IMR-90 (cell line): ENCODE measurements at regions not wholly inside any gene's neighbourhood (a gene's known extent, or its start where the extent isn't known, plus 50 kb on each side); places are given as distances from the start of the nearest gene placed in this dataset.

ENCODE experiments used
- ATAC-seq: fragments of 200-7000 bp; cut with Tn5 transposase; 2 replicates; pipeline ENCODE4 v1.9.1; 2020; ENCODE audit warnings: low read depth, mild to moderate bottlenecking, moderate library complexity
- BruUV-seq: library from RNA; stranded (reverse); fragments of 400-500 nt; replicated peaks from 2 replicates; lab custom pipeline; 2021; lab: Mats Ljungman, UMichigan
- CTCF ChIA-PET: fragments of 300-600 bp; formaldehyde crosslinking; extraction: SDS; loops from one replicate; lab custom pipeline; 2021; ENCODE audit warnings: antibody characterized with exemption; lab: Yijun Ruan, JAX
- POLR2A ChIA-PET: fragments of 300-600 bp; sonication (Branson Sonifier 250); formaldehyde crosslinking; loops from one replicate; lab custom pipeline; 2022; ENCODE audit warnings: antibody characterized with exemption; ENCODE audit not compliant: unreplicated experiment; lab: Charles Lee
- DNase-seq: peaks from one replicate; pipeline ENCODE4 v3.0.0; 2013
- H2AFZ ChIP-seq: replicated peaks from 2 replicates; pipeline ENCODE3; 2013; ENCODE audit warnings: low read length, mild to moderate bottlenecking; ENCODE audit not compliant: poor library complexity
- H2AK5ac ChIP-seq: 2 replicates; pipeline ENCODE4 v1.6.1; 2013; ENCODE audit warnings: low read depth, low read length, inconsistent platforms
- H2AK9ac ChIP-seq: replicated peaks from 2 replicates; pipeline ENCODE3; 2013; ENCODE audit warnings: mild to moderate bottlenecking, low read depth, low read length, moderate library complexity; ENCODE audit not compliant: poor library complexity
- H2BK120ac ChIP-seq: 2 replicates; pipeline ENCODE4 v1.6.1; 2013; ENCODE audit warnings: low read depth, low read length, inconsistent platforms
- H2BK15ac ChIP-seq: 3 replicates; pipeline ENCODE4 v1.6.1; 2013; ENCODE audit warnings: low read depth, low read length, inconsistent platforms
- H2BK20ac ChIP-seq: 2 replicates; pipeline ENCODE4 v1.6.1; 2013; ENCODE audit warnings: low read depth, mild to moderate bottlenecking, inconsistent platforms, low read length, moderate library complexity
- H2BK5ac ChIP-seq: 2 replicates; pipeline ENCODE4 v1.6.1; 2013; ENCODE audit warnings: mild to moderate bottlenecking, low read depth, low read length, inconsistent platforms; ENCODE audit not compliant: poor library complexity, severe bottlenecking
- H3K14ac ChIP-seq: replicated peaks from 2 replicates; pipeline ENCODE4 v1.6.1; 2013; ENCODE audit warnings: low read depth, low read length, inconsistent platforms
- H3K18ac ChIP-seq: 2 replicates; pipeline ENCODE4 v1.6.1; 2013; ENCODE audit warnings: low read depth, low read length, control low read depth
- H3K23ac ChIP-seq: 2 replicates; pipeline ENCODE4 v1.6.1; 2013; ENCODE audit warnings: low read depth, low read length, inconsistent platforms
- H3K27ac ChIP-seq: 2 replicates; pipeline ENCODE4 v1.5.1; 2013; ENCODE audit warnings: mild to moderate bottlenecking, control low read depth, low read length; ENCODE audit not compliant: insufficient read depth
- H3K27me3 ChIP-seq: 2 replicates; pipeline ENCODE4 v1.6.1; 2013; ENCODE audit warnings: low read length; ENCODE audit not compliant: control insufficient read depth, insufficient read depth
- H3K36me3 ChIP-seq: 2 replicates; pipeline ENCODE4 v1.6.1; 2013; ENCODE audit warnings: low read length, mixed read lengths; ENCODE audit not compliant: control insufficient read depth, insufficient read depth
- H3K4ac ChIP-seq: 2 replicates; pipeline ENCODE4 v1.6.1; 2013; ENCODE audit warnings: low read depth, low read length, inconsistent platforms
- H3K4me1 ChIP-seq: 2 replicates; pipeline ENCODE4 v1.6.1; 2013; ENCODE audit warnings: low read length, mixed read lengths; ENCODE audit not compliant: control insufficient read depth, insufficient read depth
- H3K4me2 ChIP-seq: 2 replicates; pipeline ENCODE4 v1.6.1; 2013; ENCODE audit warnings: low read depth, mild to moderate bottlenecking, control low read depth, low read length, moderate library complexity
- H3K4me3 ChIP-seq: 2 replicates; pipeline ENCODE4 v1.5.1; 2013; ENCODE audit warnings: low read depth, mild to moderate bottlenecking, control low read depth, low read length, moderate library complexity; ENCODE audit not compliant: insufficient read depth
- H3K56ac ChIP-seq: 2 replicates; pipeline ENCODE4 v1.6.1; 2013; ENCODE audit warnings: low read length, inconsistent platforms; ENCODE audit not compliant: insufficient read depth; ENCODE audit errors: extremely low read depth
- H3K79me1 ChIP-seq, 2 experiments: 2 replicates each; pipeline ENCODE4 v1.6.1; 2013; ENCODE audit warnings: low read length in 2 of 2, inconsistent platforms in 1 of 2, low read depth in 1 of 2
- H3K9ac ChIP-seq: 2 replicates; pipeline ENCODE4 v1.6.1; 2013; ENCODE audit warnings: low read depth, low read length, control low read depth
- H3K9me1 ChIP-seq: 2 replicates; pipeline ENCODE4 v1.6.1; 2013; ENCODE audit warnings: low read length, inconsistent platforms; ENCODE audit not compliant: insufficient read depth
- H3K9me3 ChIP-seq: 2 replicates; pipeline ENCODE4 v1.6.1; 2013; ENCODE audit warnings: low read length; ENCODE audit not compliant: control insufficient read depth, insufficient read depth
- H4K20me1 ChIP-seq: 2 replicates; pipeline ENCODE4 v1.6.1; 2013; ENCODE audit warnings: low read length, inconsistent platforms; ENCODE audit not compliant: insufficient read depth
- H4K5ac ChIP-seq: 2 replicates; pipeline ENCODE4 v1.6.1; 2013; ENCODE audit warnings: mild to moderate bottlenecking, low read depth, low read length, control low read depth
- H4K8ac ChIP-seq, 2 experiments: 2 replicates each; pipeline ENCODE4 v1.6.1; 2013; ENCODE audit warnings: low read depth in 2 of 2, low read length in 2 of 2, control low read depth in 1 of 2, inconsistent platforms in 1 of 2
- H4K91ac ChIP-seq: 2 replicates; pipeline ENCODE4 v1.6.1; 2013; ENCODE audit warnings: low read depth, low read length, inconsistent platforms; ENCODE audit not compliant: insufficient read depth
- FOS ChIP-seq: fragments of 150-350 bp; IDR thresholded peaks from 2 replicates; pipeline ENCODE4 v1.6.1; 2016; ENCODE audit warnings: low read depth, low read length
- NFE2L2 ChIP-seq: fragments of 150-350 bp; IDR thresholded peaks from 2 replicates; pipeline ENCODE4 v1.6.1; 2016; ENCODE audit warnings: low read depth, mild to moderate bottlenecking, low read length
- WGBS, 2 experiments: methylation state at CpG; one replicate each; pipeline versions ENCODE4 v1.1.5 to v1.1.7; 2013; ENCODE audit warnings: missing lambda C conversion rate in 2 of 2; ENCODE audit not compliant: insufficient read length in 1 of 2; ENCODE audit errors: extremely low coverage in 2 of 2; 5-methylcytosine and 5-hydroxymethylcytosine counted together
- dilution Hi-C: fragments of 300-500 bp; cut with HindIII; formaldehyde crosslinking; loops from one replicate; pipeline ENCODE4 v1.14.3; 2018; ENCODE audit warnings: low sequenced_read_pairs; ENCODE audit not compliant: unreplicated experiment
- in situ Hi-C: fragments of 300-500 bp; cut with MboI; formaldehyde crosslinking; loops from 3 replicates; pipeline ENCODE4 v1.14.3; 2019; ENCODE audit warnings: low sequenced_read_pairs, inconsistent platforms, mixed read lengths
- intact Hi-C: fragments of 100-400 bp; cut with micrococcal nuclease; formaldehyde crosslinking; loops from 2 replicates; pipeline ENCODE4 v1.10.0; 2022
- TF ChIP-seq, protein P1 (sequence below): fragments of 150-350 bp; IDR thresholded peaks from 2 replicates; pipeline ENCODE4 v1.6.1; 2016; ENCODE audit warnings: low read depth, mild to moderate bottlenecking, low read length, moderate library complexity, borderline replicate concordance

DNA sequence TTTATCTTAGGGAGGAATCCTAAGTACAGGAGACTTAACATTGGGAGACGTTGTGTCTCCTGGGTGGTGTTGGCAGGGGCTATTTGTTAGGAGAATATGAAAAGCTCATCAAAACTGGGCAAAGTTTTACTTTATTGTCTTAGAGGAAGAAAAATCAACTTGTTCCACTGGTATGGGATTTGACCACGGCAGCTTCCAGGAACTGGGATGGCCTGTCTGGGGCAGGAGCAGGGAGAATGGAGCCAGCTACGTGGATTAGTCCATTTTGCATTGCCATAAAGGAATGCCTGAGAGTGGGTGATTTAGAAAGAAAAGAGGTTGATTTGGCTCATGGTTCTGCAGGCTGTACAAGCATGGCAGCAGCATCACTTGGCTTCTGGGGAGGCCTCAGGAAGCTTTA is 198.4 kb downstream of the ADAMTS15 start:
- Histone ChIP-seq H4K20me1 (no peaks in the 10 kb centered on the region), H2BK120ac (peak overlapping the region; percentile 45; the same call in 1 of the 2 replicates), H3K9ac (no peak overlapping the region; the same call in 1 of the 2 replicates), H3K4me2 (no peak overlapping the region), H2BK5ac (peak overlapping the region; percentile 6), H3K36me3 (no peaks in the 10 kb centered on the region), H2AK9ac (no peak overlapping the region), H3K4me3 (no peak overlapping the region), H4K91ac (peak overlapping the region; percentile 64), H3K27me3 (no peaks in the 10 kb centered on the region), H3K27ac (peak overlapping the region; percentile 84; the same call in 1 of the 2 replicates), H2BK15ac (peak overlapping the region; percentile 19; the same call in 1 of the 3 replicates), H3K4me1 (peaks cover 25% of the 10 kb centered on the region), H4K8ac (no peak overlapping the region), H3K9me1 (peaks cover 28% of the 10 kb centered on the region), H3K9me3 (no peaks in the 10 kb centered on the region), H2AFZ (no peak overlapping the region), H3K79me1 (no peaks in the 10 kb centered on the region), H2BK20ac (peak overlapping the region; percentile 61), H4K5ac (peak overlapping the region; percentile 36; the same call in 1 of the 2 replicates), H3K14ac (peak overlapping the region; percentile 50; the same call in 1 of the 2 replicates), H3K18ac (peak overlapping the region; percentile 34; the same call in 1 of the 2 replicates), H2AK5ac (no peak overlapping the region), H3K56ac (no peak overlapping the region), H3K4ac (peak overlapping the region; percentile 41), H3K23ac (no peak overlapping the region)
- dilution Hi-C loops: no loop called here
- WGBS, 2 experiments: 50% methylated on average over 2 of the region's 3 CpGs; no CpG with 5 or more reads in 1 of the 2 experiments
- no TSS peak for BruUV-seq
- ChIA-PET CTCF (interaction anchor here (1.1 kb wide), 1 partner anchor 180 kb away, joined by 3 read pairs; no protein-coding TSS in a partner anchor), POLR2A (no interaction called here)
- ATAC-seq (0 out of 2 replicates have a peak, but pooled peaks have one; percentile 4), DNase-seq (no peak)
- in situ Hi-C loops: no loop called here
- no peak for TF ChIP-seq FOS
- TF ChIP-seq, protein P1, sequence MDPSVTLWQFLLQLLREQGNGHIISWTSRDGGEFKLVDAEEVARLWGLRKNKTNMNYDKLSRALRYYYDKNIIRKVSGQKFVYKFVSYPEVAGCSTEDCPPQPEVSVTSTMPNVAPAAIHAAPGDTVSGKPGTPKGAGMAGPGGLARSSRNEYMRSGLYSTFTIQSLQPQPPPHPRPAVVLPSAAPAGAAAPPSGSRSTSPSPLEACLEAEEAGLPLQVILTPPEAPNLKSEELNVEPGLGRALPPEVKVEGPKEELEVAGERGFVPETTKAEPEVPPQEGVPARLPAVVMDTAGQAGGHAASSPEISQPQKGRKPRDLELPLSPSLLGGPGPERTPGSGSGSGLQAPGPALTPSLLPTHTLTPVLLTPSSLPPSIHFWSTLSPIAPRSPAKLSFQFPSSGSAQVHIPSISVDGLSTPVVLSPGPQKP: no peak
- TF ChIP-seq NFE2L2: no peak
- intact Hi-C loops: loop anchor here (5.0 kb wide), 1 partner anchor 90 kb away; no protein-coding TSS in a partner anchor
